ENCODE measurements at regions not wholly inside any gene's neighbourhood (a gene's known extent, or its start where the extent isn't known, plus 50 kb on each side); places are given as distances from the start of the nearest gene placed in this dataset.
"Not testable (repeated sequence)": the region's sequence is repeated elsewhere in the genome, so short reads cannot be mapped to it uniquely, and the experiment has no call there.

GRCh38 chr6:27579973-27580372 is 107.1 kb upstream of the ZNF184 start:
- ATAC-seq, result no peak
- no peak for DNase-seq
- intact Hi-C loops (cut with micrococcal nuclease), result no loop called here

DNA sequence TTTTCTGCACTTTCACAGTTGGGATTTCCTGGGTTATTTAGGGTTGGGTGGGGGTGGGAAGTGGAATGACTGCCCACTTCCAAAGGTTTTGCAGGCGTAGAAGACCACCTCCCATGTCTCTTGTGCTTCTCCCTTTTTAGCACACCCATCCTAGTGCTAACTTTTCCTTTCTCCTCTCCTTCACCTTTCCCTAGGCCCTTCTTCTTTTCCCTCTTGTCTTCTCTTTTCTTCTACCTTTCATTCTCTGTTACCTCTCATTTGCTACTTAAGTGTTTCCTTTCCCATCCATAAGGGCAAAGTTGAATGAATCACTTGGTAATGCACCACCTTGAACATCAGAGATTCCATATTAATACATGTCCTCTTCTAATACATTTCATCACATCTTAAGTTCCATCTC is 105.0 kb upstream of the ZNF184 start:
- intact Hi-C loops (cut with micrococcal nuclease), result no loop called here
- ATAC-seq (no peak), DNase-seq (no peak)

GRCh38 chr6:27575594-27576361 is 102.9 kb upstream of the ZNF184 start:
- no peak for ATAC-seq
- intact Hi-C loops (cut with micrococcal nuclease), result no loop called here
- no peak for DNase-seq

DNA sequence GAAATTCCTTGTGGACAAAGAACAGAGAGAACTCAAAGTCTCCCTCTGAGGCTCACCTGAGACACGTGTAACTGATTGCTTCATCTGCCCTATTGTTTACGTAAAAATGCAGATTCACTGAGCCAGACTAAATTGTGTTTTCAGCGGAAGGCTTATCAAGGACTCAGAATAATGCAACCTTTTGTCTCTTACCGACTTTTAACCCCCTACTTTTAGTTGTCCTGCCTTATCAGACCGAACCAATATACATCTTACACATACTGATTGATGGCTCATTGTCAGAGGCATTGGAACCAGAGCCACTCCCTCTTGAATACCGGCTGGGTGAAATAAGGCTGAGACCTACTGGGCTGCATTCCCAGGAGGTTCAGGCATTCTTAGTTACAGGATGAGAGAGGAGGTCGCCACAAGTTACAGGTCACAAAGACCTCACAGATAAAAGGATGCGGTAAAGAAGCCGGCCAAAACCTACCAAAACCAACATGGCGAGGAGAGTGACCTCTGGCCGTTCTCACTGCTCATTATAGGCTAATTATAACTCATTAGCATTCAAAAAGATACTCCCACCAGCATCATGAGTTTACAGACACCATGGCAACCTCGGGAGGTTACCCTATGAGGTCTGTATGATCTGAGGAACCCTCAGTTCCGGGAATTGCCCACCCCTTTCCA is 95.5 kb upstream of the ZNF184 start:
- no peak for ATAC-seq
- intact Hi-C loops (cut with micrococcal nuclease), result no loop called here

DNA sequence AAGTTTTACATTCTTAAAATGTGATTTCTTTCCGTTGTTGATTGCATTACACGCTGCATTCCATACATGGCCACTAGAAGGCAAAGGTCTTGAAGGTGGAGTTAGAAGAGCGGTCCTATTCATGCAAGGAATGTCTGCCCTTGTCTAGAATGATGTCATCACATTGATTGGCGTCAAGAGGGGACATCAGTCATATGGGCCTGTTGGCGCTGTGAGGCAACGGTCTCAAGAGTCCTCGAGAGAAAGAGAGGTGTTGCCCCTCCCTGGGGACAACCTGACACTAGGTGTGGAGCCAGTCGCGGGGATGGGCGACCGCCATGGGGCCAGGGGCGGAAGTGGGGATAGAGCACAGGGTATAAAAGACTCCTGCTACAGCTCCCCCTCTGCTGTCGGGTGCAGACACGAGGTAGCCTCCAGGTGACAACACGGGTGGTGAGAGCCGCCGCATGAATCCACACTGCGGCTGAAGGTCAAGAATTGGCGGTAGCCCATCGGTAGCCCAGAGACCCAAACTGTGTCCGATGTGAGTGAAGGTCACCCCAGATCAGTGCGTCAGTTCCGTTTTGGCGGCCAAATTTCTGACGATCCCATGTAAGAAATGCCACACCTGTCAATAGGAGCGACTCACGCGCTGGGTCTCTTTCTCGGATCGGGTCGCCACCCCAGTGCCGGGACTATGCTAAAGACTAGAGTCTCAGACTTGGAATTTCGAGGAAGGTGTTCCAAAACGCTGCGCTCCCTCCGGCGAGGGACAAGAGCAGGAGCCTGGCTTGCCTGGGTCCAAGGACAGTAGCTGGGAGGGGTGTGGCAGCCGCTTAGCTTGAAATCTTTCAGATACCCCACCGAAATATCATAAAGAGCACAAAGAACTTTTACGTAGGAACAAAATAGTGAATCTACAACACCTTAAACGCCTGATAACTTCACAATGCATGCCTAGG is 93.2 kb upstream of the ZNF184 start:
- ATAC-seq, result no peak
- DNase-seq, result no peak
- intact Hi-C loops (cut with micrococcal nuclease), result no loop called here

More for the DNA sequence above, 95.5 kb upstream of the ZNF184 start:
- no peak for DNase-seq

- intact Hi-C loops (cut with micrococcal nuclease), result no loop called here
- no peak for DNase-seq
- no peak for ATAC-seq
These were observed 89.1 kb upstream of the ZNF184 start for GRCh38 chr6:27562027-27562410.

DNA sequence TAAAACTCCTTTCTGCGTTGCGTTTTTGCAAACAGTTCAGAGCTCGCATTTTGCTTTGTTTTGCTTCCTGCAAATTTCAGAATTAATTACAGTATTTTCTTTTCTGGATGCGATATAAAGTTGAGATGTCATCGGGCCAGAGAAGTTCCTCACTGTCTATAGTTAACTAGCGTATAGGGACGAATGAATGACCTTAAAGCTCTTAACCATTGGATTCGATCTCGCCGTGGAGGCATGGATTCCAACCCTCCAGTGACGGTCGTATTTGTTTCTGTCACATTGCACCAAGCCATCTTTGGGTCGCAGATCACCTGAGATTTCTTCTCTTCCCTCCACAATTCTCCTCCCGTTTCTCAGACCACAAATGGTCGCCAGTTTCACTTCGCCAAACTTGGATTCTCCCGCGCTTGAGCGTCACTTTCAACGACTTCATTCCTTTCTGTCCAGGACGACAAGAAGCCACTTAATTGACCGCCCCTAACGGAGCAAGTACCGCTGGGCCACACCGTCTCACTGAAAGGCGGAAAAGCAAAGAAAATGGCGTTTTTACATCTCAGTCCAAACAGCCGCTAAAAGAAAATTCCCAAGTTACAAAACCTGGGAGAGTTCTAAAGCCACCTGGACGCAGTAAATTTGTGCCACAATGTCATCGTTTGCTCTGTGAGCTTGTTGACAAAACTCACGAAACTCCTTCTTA is 85.3 kb upstream of the ZNF184 start:
- ATAC-seq (no peak), DNase-seq (no peak)
- intact Hi-C loops (cut with micrococcal nuclease), result no loop called here

DNA sequence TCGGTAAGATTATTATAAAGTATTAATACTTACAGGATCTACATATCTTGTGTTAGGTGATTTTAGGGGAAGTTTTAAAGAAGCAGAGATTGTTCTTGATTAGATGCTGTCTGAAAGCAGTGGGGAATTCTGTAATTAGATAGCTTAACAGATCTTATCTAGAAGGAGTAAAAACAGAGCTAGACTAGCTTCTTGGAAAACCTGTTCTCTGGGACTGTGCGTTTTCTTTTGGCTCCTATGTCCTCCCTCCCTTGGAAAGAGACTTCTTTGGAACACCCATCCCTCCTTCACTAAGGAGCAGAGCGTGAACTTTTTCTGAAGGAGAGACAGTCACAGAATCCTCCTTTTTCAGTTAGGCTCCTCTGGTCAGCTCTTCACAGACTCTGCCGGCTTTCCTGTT is 83.5 kb upstream of the ZNF184 start:
- intact Hi-C loops (cut with micrococcal nuclease), result no loop called here
- no peak for DNase-seq
- ATAC-seq, result no peak

GRCh38 chr6:27553123-27553904 is 80.4 kb upstream of the ZNF184 start:
- no peak for ATAC-seq
- intact Hi-C loops (cut with micrococcal nuclease), result no loop called here
- DNase-seq, result no peak

GRCh38 chr6:27551607-27552006 is 78.7 kb upstream of the ZNF184 start:
- intact Hi-C loops (cut with micrococcal nuclease), result no loop called here
- no peak for DNase-seq
- ATAC-seq, result no peak

DNA sequence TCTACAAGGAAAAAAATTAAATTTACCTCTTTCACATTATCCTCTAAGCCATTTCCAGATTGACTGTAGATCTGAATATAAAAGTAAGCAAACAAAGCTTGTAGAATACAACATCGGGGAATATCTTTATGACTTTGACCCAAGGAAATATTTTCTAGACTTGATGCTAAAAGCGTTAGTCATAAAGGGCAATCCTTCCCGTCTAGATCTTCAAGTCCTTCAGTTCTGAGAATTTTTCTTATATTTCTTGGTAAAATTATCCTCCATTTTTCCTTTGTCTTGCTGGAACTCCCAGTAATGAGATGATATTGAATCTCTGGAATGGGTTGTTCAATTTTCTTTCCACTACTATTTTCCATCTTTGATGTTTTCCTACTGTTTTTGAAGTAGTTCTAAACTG is 77.8 kb upstream of the ZNF184 start:
- DNase-seq (no peak), ATAC-seq (no peak)
- intact Hi-C loops (cut with micrococcal nuclease), result no loop called here

DNA sequence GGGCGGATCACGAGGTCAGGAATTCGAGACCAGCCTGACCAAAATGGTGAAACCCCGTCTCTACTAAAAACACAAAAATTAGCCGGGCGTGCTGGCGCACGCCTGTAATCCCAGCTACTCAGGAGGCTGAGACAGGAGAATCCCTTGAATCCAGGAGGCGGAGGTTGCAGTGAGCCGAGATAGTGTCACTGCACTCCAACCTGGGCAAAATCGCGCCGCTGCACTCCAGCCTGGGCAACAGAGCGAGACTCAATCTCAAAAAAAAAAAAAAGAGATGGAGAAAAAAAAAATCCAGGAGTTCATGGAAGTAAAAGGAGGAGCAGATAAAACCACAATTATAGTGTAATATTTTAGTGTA is 76.3 kb upstream of the ZNF184 start:
- ATAC-seq; intact Hi-C loops (cut with micrococcal nuclease); DNase-seq: not testable (repeated sequence)

GRCh38 chr6:27547157-27548075 is 74.5 kb upstream of the ZNF184 start:
- DNase-seq (no peak), ATAC-seq (no peak)
- intact Hi-C loops (cut with micrococcal nuclease), result no loop called here

DNA sequence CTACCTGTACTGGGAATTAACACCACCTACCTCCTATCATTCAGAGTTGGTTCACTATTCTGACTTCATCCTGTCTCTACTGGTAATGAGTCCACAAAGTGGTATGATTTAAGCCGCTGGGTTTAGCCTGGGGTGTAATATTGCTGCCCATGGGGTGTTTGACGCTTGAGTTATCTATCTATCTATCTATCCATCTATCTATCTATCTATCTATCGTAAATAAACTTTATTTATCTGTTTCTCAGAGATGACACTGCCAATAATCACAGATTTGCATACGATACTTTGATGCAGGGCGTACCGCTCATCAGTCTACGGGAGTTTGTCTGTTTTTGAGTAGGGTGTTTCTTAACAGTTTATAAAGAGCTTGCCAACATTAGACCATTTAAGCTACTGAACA is 73.6 kb upstream of the ZNF184 start:
- ATAC-seq (no peak), DNase-seq (no peak)
- intact Hi-C loops (cut with micrococcal nuclease), result no loop called here

DNA sequence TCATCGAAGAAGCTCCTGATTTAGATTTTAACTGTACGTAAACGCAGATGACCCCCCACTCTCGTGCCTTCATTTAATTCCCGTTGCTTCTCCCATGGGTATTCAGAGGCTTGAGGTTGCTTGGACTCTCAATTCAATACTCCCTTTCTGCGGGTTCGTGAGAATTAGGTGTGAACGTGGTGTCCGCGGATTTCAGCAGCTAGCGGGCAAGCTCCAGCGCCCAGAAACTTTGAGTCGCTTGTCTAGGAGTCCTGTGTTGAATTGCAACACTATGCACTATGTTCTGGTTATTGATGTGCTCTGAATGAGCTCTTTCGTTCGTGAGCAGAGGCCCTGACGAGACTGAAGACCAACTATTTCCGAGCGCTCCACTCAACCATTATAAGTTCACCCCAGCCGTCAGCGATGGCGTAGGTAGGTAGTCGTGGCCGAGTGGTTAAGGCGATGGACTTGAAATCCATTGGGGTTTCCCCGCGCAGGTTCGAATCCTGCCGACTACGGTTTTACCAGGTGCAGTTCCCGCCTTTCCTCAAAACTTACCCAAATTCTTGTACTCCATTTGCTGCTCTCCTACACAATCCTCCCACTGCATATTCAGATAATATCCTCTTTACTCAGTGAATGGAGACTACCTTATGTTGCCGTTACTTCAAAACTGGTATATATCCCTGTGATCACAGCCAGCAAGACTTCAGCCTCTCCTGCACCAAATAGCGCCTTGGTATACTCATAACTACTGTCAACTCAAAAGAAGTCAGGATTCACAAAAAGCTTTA is 72.6 kb upstream of the ZNF184 start:
- no peak for ATAC-seq
- DNase-seq, result no peak
- intact Hi-C loops (cut with micrococcal nuclease), result no loop called here

GRCh38 chr6:27544612-27545260 is 71.8 kb upstream of the ZNF184 start:
- DNase-seq (no peak), ATAC-seq (no peak)
- intact Hi-C loops (cut with micrococcal nuclease), result no loop called here

All from left ventricle myocardium superior (tissue), 1 donor.